ENCODE measurements at regions not wholly inside any gene's neighbourhood (a gene's known extent, or its start where the extent isn't known, plus 50 kb on each side); places are given as distances from the start of the nearest gene placed in this dataset.

DNA sequence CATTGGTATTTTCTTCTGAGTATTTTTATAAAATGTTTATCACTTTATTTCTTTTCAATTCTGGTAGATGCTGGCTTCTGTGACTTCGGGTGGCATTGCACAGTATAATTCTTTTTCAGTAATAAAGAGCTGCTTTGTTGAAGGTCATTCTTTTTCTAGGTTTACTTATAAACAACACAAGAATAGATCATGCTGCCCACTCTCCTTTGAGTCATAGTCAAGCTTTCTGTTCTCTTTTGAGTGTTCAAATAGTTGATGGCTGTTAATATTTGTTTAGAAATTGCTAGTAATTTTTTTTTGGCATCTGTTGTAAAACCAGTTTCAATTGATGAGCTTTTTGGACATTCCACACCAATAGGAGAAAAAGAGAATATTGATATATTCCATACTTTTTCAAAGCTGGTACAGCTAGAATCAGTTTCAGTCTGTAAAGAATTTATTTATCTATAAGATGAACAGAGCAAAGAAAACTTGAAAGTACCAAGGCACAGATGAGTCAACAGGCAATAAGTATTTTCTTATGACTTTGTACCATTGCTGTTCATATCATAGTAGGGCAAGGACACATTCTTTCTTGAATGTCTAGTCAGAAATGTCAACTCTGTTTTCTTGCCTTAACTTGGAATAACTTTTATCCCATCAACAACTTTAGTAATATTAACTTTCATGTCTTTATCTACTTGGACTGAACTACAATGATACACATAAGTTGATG lies 513.0 kb upstream of the SEL1L start:
- DNase-seq (ENCODE audit: low read depth in 3 of 3), result no peak

GRCh38 chr14:82047777-82048470 lies 514.3 kb upstream of the SEL1L start:
- no peak for DNase-seq (ENCODE audit: low read depth in 3 of 3)

- DNase-seq (ENCODE audit: low read depth in 3 of 3), result no peak
These were observed 519.1 kb upstream of the SEL1L start for GRCh38 chr14:82052778-82053177.

GRCh38 chr14:82055515-82056115 lies 522.0 kb upstream of the SEL1L start:
- no peak for DNase-seq (ENCODE audit: low read depth in 3 of 3)

GRCh38 chr14:82060219-82060618 lies 526.6 kb upstream of the SEL1L start:
- DNase-seq (ENCODE audit: low read depth in 3 of 3), result no peak

- DNase-seq (ENCODE audit: low read depth in 3 of 3), result no peak
These were observed 533.7 kb upstream of the SEL1L start for GRCh38 chr14:82067221-82067875.

GRCh38 chr14:82070040-82070439 lies 536.4 kb upstream of the SEL1L start:
- DNase-seq (ENCODE audit: low read depth in 3 of 3), result no peak

GRCh38 chr14:82070753-82071152 lies 537.1 kb upstream of the SEL1L start:
- no peak for DNase-seq (ENCODE audit: low read depth in 3 of 3)

- DNase-seq (ENCODE audit: low read depth in 3 of 3), result no peak
These were observed 539.9 kb upstream of the SEL1L start for GRCh38 chr14:82073547-82073946.

GRCh38 chr14:82075566-82075965 lies 541.9 kb upstream of the SEL1L start:
- no peak for DNase-seq (ENCODE audit: low read depth in 3 of 3)

- DNase-seq (ENCODE audit: low read depth in 3 of 3), result no peak
These were observed 545.9 kb upstream of the SEL1L start for GRCh38 chr14:82079553-82079952.

DNA sequence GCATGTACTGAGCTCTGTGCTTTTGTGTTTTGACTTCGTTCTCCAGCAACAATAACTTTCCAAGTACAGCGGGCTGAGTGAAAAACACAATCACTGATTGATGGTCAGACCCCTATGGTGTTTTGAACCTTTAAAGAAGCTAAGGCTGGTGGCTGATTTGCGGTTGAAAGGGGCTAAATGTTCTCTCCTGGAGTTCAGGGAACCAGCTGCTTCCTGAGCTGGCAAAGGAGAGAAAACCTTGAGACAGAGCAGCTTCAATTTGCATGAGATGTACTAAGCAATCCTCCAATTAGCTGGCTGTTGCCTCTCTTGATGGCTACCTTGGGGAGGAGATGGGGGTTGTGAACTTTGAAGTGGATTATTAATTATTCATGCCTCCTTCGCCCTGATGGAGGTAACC lies 546.7 kb upstream of the SEL1L start:
- DNase-seq (ENCODE audit: low read depth in 3 of 3), result no peak

DNA sequence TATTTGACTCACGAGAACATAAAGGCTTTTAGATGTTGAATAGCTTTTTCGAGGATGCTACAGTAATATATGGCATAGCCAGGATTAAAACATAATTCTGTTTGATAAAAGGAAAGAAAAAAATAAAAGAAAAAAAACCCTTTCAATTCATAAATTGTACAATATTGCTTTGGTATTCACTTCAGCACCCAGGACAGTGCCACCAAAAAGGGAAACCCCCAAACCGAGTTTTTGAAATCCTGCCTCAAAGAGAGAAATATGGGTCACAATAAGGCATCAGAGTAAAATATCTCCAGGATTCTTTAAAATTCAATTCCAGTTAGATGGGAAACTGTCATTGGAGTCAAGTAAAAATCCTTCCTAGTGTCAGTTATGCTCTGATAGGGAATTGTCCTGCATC lies 551.2 kb upstream of the SEL1L start:
- no peak for DNase-seq (ENCODE audit: low read depth in 3 of 3)

DNA sequence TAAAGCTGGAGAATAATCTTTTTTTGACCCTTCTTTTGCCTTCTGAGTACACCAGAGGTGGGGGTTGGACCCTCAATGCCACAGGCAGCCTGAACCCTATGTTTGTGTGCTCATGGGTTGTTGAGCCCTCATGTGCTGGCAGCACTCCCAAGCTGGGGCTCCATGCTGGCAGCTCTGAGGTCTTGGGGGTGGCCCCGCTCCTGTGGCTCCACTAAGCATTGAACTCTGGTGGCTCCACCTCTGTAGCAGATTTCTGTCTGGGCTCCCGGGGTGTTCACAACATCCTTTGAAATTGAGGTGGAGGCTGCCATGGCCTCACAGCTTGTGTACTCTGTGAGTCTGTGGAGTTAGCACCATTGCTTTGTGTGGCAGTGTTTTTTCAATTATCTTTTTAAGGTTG lies 557.4 kb upstream of the SEL1L start:
- DNase-seq (ENCODE audit: low read depth in 3 of 3), result no peak

GRCh38 chr14:82094829-82095345 lies 561.2 kb upstream of the SEL1L start:
- DNase-seq (ENCODE audit: low read depth in 3 of 3), result no peak

DNA sequence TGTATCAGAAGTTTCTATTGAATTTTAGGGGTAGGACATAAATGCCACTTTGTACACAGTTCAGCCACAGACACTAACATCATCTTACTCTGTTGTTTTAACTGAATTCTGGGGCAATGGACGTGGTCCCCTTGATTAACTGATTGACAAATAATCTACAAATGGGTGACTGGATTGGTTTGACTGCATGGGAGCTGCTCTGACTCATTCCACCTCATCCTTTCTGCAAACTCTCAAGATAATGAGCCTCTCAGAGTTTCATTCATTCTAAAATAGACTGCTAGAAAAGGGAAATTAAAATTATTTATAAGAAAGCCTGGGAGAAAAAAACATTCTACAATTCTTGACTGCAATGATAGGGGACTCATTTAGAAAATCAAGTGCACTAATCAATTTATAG lies 570.4 kb upstream of the SEL1L start:
- DNase-seq (ENCODE audit: low read depth in 3 of 3), result no peak

- DNase-seq (ENCODE audit: low read depth in 3 of 3), result no peak
These were observed 578.7 kb upstream of the SEL1L start for GRCh38 chr14:82112210-82112839.

DNA sequence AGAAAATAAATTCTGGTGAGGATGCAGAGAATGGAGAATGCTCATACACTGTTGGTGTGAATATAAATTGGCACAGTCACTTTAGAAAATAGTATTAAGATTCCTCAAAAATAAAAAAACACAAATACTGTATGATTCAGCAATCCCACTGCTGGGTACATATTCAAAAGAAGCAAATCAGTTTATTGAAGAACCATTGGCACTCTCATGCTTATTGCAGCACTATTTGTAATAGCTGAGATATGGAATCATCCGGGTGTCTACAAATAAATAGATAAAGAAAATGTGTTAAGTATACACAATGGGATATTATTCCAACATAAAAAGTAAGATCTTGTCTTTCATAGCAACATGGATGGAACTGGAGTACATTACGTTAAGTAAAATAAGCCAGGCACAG lies 579.4 kb upstream of the SEL1L start:
- no peak for DNase-seq (ENCODE audit: low read depth in 3 of 3)

GRCh38 chr14:82113710-82114109 lies 580.1 kb upstream of the SEL1L start:
- no peak for DNase-seq (ENCODE audit: low read depth in 3 of 3)

DNA sequence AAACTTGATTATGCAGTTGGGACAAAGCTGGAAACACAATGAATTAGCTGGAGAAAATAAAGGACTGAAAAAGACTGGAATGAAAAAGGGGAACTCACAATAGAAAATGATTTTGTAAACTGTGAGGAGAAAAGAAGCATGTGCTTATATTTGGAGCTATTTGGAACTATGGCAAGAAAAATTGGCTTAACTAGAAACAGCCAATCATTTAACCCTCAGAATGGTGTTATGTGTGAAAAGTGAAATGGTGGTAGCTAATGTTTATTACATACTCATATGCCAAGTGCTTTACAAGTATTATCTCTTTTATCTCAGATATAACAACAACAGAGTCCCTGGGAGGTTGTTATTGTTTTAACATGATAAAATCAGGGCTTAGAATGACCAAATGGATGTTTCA lies 583.1 kb upstream of the SEL1L start:
- DNase-seq (ENCODE audit: low read depth in 3 of 3), result no peak

DNA sequence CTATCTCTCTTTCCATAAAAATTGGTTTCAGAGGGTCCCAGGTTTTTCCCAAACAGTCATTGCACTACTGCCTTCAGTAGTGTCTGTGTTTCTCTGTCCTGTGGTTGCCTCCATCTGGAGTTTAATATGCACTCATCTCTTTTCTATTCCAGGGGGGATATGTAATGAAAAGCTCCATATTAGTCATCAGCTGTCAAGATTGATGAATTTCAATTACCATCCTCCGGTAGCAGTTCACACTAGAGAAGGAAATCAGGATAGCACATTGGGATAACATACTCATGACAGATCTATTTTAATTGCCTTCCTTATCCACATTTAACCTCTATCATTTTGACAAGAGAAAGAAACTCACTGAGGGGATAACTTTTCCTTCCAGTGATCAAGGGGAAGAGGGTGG lies 589.0 kb upstream of the SEL1L start:
- no peak for DNase-seq (ENCODE audit: low read depth in 3 of 3)

DNA sequence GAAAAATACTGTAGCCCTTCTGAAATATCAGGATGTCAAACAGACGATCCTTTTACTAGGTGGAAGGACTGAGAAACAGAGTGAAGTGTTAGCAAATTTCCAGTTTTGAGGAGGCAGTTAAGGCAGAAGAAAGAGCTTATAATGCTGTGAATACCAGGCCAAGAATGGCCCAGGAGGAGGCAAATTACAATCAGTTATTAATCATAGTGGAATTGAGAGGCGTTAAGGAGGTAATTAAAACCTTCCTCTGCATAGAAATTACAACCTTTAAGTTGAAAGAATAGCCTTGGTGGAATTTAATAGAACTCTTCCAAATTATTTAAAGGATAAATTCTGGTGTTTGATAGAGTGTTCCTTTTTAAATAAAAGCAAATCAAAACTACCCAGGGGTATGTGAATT lies 590.9 kb upstream of the SEL1L start:
- no peak for DNase-seq (ENCODE audit: low read depth in 3 of 3)
